ENCODE measurements at regions not wholly inside any gene's neighbourhood (a gene's known extent, or its start where the extent isn't known, plus 50 kb on each side); places are given as distances from the start of the nearest gene placed in this dataset.

DNA sequence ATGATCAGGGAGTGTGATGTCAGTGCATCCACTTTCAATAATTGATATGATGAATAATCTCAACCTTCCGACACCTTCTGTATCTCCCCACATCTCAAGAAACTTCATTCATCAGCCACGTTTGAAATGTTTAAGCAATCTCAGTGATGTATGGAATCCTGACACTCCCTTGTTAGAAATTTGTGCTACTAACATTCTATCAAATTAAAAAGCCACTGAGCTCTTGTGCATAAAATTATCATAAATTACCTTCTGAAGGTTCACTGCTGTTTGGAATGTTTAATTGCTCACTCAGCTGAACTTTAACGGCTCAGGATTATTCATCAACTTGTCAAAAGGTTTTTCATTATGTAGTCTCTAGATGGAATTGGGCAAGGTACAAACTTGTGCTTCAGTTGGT, 108.4 kb upstream of the DPH6 start:
- TF ChIP-seq, protein P1, sequence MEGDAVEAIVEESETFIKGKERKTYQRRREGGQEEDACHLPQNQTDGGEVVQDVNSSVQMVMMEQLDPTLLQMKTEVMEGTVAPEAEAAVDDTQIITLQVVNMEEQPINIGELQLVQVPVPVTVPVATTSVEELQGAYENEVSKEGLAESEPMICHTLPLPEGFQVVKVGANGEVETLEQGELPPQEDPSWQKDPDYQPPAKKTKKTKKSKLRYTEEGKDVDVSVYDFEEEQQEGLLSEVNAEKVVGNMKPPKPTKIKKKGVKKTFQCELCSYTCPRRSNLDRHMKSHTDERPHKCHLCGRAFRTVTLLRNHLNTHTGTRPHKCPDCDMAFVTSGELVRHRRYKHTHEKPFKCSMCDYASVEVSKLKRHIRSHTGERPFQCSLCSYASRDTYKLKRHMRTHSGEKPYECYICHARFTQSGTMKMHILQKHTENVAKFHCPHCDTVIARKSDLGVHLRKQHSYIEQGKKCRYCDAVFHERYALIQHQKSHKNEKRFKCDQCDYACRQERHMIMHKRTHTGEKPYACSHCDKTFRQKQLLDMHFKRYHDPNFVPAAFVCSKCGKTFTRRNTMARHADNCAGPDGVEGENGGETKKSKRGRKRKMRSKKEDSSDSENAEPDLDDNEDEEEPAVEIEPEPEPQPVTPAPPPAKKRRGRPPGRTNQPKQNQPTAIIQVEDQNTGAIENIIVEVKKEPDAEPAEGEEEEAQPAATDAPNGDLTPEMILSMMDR (IDR thresholded peaks at IDR 0.05) = no peak
- no peak for TF ChIP-seq POLR2A (IDR thresholded peaks at IDR 0.05)
